Right lobe of liver (tissue), 4 donors: ENCODE measurements at regions not wholly inside any gene's neighbourhood (a gene's known extent, or its start where the extent isn't known, plus 50 kb on each side); places are given as distances from the start of the nearest gene placed in this dataset.

ENCODE experiments used
- CTCF ChIP-seq, 4 donors: fragments of 200-600 bp in 3 of 4; fragments of 450-650 bp in 1 of 4; IDR thresholded peaks; one replicate each; pipeline versions ENCODE4 v1.5.1 to v1.8.0; 2016 to 2022; ENCODE audit warnings: antibody characterized with exemption in 4 of 4, mild to moderate bottlenecking in 2 of 4
- POLR2A ChIP-seq: fragments of 450-650 bp; IDR thresholded peaks from one replicate; pipeline ENCODE4 v1.6.1; 2017; ENCODE audit warnings: antibody characterized with exemption, mild to moderate bottlenecking
- donor health status: DM: no; HTN: no; CAD: no.
- donor health status: DM: no; HTN: no; CAD: no.
- donor health status: DM: no; HTN: yes; CAD: no.

GRCh38 chr5:18243846-18244245 is 609.6 kb downstream of the TAF11L14 start:
- no peak for TF ChIP-seq CTCF (IDR thresholded peaks at IDR 0.05)
- TF ChIP-seq POLR2A = no peak
